HG02885 (cell line): ENCODE measurements at regions not wholly inside any gene's neighbourhood (a gene's known extent, or its start where the extent isn't known, plus 50 kb on each side); places are given as distances from the start of the nearest gene placed in this dataset.
"Not testable (repeated sequence)": the region's sequence is repeated elsewhere in the genome, so short reads cannot be mapped to it uniquely, and the experiment has no call there.

Experiments used
- ATAC-seq: cut with Tn5 transposase; IDR thresholded peaks from one replicate; pipeline ENCODE4 v1.9.1; 2021; ENCODE audit warnings: mild to moderate bottlenecking; ENCODE audit not compliant: unreplicated experiment, poor library complexity

DNA sequence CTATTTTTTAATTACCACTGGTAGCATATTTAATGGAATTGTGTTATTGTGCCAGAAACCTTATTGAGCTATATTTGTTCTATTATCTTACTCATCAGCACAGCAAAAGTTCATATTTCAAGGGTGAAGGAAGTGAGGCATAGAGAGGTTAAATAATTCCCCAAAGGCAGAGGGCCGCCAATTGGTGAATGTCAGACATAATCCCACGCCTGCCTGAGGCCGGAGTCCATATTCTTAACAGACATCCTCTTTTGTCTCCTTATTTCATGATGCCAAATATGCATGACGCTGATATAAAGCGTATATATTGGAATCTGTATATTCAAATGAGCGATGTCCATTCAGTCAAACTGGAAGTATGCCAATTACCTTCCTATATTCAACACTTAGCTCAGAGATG is 505.0 kb upstream of the SLC35B3 start:
- ATAC-seq: no peak

DNA sequence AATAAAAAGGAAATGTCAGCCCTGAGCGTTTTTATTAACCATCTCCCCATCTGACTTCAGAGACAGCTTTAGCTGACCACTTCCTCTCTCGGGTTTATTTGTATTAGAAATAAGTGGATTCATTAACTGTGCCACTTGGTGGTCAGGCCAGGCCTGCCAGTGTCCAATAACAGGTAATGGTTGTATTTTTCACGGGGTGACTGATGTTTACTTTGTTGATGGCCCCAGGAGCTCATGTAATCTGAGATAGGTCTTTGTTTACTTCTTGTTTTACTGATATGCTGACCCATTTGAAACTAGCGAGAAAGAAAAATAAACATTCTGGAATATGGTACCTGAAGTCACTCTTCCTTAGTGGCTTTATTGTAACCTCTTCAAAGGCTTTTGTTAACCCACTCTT is 504.3 kb upstream of the SLC35B3 start:
- ATAC-seq: no peak

DNA sequence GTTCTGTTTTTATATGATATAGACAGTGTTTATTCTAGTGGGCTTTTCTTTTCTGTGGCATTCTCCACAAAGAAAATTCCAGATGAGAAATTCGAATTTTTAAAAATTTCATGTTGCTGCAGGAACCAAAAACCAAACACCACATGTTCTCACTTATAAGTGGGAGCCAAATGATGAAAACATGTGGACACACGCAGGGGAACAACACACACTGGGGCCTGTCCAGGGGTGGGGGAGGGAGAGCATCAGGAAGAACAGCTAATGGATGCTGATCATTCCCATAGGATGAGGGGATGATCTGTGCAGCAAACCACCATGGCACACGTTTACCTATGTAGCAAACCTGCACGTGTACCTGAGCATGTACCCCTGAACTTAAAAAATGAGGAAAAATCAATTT is 499.0 kb upstream of the SLC35B3 start:
- no peak for ATAC-seq

DNA sequence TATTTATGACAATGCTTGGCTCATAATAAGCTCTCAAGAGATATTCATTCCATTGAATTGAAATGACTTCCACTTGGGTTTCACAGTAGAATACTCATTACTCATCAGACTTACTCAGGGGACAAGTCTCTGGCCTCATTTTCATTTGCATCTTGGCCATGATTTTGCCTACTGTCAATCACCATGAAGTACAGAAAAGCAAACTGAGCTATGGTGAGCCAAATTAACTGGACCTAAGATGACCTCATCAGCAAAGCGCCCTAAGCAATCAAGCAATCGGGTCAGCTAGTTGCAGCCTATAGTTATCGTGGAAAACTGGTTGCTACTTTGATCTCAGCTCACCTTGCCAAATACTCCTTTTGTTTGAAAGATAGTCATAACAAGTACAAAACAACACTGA is 494.7 kb upstream of the SLC35B3 start:
- no peak for ATAC-seq

DNA sequence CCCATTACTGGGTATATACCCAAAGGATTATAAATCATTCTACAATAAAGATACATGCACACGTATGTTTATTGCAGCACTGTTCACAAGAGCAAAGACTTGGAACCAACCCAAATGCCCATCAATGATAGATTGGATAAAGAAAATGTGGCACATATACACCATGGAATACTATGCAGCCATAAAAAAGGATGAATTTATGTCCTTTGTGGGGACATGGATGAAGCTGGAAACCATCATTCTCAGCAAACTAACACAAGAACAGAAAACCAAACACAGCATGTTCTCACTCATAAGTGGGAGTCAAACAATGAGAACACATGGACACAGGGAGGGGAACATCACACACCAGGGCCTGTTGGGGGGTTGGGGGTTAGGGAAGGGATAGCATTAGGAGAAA is 484.9 kb upstream of the SLC35B3 start:
- not testable (repeated sequence) for ATAC-seq

DNA sequence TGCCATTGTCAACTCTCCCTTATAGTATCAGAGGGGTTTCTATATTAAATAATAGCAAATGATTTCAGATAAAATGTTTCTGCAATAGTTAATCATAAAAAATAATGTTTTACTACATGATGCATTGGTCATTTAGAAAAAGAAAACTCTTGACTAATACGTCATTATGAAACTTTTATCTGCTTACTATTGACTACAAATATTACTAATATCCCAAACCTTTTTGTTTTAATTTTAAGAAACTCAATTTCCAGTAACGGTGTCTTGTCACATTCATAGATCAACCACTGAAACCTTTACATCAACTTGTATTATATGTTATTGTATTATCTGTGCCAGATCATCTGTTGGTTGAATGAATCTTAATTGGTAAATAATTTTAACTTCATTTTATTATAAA is 482.9 kb upstream of the SLC35B3 start:
- ATAC-seq: no peak

DNA sequence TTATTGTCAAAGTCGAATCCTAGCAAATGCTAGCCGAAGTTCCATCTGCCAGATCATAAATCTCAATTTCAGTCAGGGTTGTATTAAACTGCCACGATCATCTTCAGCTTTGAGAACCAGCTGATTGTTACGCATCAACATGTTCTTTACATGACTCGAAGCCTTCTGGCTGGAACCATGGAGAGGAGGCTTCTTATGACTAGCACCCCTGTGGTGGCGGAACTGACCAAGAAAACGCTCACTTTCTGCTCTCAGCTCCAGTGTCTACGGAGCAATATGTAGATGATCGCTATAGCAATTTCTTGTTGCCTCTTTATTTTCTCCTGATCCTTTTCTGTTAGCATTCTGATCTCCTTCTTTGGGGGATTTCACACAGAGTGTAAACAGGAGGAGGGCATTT is 479.4 kb upstream of the SLC35B3 start:
- no peak for ATAC-seq

DNA sequence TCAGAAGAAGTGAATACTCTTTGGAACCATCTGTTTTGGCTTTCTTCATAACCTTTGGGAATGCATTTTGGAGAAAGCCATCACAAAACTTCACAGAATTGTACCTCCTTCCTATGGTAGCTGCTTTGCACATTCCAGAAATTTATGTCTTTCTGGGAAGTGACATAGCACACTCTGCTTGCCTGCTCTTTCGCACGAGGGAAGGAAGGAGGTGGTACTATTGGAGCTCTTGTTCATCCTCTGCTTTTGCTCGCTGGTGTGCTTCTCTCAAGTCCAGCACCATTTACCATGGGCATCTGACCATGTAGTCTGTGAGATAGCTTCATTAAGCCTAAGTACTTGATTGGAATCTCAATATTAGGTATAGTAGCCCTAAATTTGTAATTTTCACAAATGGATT is 473.3 kb upstream of the SLC35B3 start:
- no peak for ATAC-seq

DNA sequence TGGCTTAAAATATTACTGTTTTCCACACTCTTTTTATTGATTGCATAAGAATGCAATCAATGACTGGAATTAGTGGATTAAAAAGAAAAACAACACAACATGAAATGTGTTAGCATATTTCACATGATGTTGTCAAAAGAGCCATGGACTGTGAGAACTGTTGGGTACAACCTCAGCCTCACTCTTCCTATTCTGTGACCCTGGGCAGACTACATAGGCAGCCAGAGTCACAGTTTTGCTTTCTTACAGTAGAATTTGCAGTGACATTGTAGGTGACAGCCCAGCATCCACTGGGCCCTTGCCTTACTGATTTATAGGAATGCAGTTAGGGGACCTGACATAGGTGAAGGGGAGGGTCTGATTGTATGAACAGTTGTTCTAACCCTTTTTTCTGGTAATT is 471.4 kb upstream of the SLC35B3 start:
- no peak for ATAC-seq

DNA sequence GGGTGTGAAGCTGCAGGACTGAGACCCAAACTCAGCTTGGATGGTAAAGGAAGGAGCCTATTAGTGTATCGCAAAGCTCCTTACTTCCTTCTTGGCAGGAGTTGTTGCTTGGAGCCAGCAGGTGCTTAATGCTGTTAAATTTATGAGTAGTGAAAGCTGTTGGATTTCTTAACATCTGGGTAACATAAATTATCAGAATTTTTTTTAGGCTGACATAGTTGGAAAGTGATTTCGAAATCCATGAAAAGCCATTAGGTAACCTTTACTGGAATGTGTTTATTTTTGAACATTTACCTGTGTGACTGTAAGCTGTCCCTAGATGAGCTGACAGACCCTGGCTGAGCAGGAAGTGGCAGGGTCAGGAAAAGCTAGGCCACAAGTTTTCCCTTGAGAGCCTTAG is 470.4 kb upstream of the SLC35B3 start:
- no peak for ATAC-seq

DNA sequence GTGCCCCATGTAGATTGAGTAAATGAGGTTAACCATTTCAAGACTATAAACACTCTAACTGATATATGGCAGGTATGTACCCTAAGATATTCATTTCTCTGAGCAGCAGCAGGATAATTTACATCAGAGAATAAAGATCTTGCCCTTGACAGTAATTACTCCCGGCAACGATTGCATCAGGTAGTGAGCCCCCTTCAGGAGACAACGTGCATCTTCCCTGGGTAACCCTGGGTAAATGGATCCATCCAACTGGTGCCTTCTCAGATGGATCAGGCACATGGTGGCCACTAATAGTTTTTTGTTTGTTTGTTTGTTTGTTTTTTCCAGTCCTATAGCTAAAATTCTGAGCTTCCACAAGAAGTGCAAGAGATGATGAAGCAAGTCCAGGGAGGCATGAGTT is 469.4 kb upstream of the SLC35B3 start:
- peak; percentile 72 for ATAC-seq

DNA sequence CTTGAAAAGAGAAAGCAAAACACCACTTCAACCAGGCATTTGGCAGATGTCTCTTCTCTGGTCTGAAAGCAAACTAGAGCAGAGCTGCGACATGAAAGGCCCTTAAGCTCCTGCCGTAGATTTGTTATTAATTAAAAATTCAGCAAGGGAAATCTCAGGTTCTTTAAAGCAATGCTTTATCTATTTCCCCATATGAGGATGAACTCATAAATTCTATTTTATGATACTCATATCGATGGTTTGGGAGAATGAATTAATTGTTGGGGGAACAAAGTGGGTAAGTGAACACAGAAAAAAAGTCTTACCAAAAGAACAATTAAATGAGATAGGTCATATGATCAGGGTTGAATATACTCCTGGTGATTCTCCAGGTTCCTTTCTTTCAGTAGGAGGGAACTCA is 464.7 kb upstream of the SLC35B3 start:
- ATAC-seq: no peak

DNA sequence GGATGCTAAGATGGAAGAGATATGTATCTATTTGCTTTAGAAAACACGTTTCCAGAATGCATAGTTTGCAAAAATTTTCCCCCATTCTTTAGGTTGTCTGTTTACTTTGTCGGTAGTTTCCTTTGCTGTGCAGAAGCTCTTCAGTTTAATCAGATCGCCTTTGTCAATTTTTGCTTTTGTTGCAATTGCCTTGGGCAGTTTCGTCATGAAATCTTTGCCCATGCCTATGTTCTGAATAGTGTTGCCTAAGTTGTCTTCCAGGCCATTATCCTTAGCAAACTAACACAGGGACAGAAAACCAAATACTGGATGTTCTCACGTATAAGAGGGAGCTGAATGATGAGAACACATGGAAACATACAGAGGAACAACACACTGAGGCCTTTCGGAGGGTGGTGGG is 454.2 kb upstream of the SLC35B3 start:
- ATAC-seq: no peak

DNA sequence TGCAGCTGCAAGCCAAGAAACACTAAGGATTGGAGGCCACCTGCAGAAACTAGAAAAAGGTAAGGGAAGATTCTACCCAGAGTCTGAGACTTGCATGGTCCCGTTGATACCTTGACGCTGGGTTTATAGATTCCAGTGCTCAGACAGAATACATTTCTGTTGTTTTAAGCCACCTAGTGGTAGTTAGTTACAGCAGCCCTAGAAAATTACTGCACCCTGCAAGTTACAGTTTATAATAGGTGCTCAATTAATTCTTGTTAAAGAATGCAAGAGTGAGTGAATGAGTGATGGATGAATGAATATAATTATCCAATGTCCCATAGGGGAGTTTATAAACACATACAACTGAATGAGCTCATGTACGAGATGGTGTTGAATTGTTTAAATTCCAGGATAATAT is 453.1 kb upstream of the SLC35B3 start:
- peak; percentile 59 for ATAC-seq

DNA sequence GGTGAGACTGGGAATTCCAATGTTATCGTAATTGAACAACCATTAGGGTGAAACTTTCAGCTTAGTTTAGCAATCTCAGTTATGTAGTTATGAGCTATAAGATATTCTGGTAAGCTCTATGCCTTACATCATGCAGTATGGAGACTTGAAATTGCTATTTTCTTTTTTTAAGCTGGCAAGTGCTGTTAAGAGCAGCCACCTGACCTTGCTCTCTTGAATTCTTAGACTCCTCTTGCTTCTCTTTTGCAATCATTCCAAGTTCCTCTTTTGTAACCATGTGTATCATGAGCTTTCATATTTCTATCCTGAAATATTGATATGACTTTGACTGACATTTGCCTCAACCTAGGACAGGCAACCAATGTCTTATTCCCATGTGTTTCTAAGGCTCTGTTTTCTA is 446.3 kb upstream of the SLC35B3 start:
- ATAC-seq: no peak

DNA sequence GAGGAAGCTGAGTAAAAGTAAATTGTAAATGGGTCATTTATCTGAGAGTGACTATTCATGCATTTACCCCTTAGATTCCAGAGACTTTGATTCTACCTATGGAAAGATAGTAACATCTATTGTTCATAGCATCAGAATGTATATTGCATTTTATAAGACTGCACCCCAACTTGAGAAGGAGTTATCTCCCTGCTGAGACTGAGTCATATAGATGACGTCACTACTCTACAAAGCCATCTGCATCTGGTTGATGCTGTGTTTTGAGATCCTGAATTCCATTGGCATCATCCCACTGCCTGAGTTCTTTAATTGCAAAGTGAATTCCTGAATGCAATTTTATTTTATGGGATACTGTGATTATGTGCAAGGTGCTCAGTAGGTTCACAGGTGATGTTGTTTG is 444.0 kb upstream of the SLC35B3 start:
- ATAC-seq: no peak

DNA sequence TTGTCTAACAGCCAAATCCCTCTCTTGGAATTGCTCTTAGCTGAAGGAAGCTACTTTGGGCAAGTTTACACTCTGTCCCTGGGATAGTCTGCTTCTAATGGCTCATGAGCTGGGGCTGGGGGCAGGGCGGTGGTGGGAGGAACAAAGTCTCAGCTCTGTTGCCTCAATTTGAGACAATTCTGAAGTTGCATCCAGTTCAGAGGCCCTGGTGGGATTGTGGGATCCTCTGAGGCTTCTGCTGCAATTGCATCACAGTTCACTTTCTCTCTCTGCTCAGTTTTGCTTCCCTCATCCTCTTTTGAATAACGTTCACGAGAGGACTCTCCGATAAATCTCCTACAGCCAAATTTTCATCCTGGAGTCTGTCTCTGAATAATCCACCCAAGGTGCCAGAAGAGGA is 440.6 kb upstream of the SLC35B3 start:
- ATAC-seq: no peak

DNA sequence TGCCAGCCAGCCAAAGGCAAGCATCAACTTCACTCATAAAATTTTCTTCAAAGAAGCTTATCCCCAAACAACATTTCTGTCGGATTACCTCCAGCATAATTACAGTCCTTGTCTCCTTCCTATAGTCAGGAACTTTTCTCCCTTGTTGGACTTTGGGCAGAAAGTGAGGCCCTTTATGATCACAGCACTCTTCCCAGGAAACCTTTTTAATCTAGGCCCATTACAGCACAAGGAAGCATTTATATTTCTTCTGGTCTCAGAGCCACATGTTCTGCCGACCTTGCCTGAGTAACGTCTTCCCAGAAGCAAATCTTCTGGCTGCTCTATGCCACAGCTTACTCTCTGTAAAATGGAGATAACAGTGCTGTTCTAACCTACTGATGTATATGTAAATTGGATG is 437.2 kb upstream of the SLC35B3 start:
- no peak for ATAC-seq

DNA sequence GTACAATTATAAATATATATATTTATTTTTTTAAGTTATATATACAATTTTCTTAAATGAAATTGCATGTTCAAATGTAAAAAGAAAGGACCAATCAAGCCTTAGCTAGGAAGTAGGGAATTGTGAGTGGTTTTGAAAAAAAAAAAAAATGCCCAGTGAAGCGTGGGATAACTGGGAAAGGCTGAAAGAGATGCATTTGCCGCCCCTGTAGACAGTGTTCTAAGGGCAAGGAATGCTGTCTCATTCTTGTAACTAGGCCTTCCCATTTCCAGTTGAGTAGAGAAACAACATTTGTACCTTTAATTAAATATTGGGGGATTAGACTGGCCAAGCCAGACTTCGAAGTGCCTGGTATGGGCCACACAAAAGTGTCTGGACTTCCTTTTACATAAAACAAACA is 430.1 kb upstream of the SLC35B3 start:
- ATAC-seq: no peak

DNA sequence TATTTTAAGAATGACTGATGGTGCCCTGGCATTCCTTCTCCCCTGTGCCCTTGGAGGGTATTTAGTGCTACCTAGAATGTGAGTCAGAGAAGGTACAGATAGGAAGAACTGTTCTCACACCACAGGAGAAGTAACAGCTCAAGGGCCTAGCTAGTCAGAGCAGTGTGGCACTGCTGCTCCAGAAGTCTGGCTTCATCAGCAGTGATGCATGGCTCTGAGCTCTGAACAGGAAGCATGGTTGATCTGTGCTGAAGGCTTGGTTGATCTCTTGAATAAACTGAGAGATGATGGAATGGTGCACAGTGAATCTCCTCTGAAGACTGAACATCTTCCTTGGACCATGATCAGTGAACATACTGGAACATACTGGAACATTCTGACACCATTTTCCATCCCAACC is 425.3 kb upstream of the SLC35B3 start:
- no peak for ATAC-seq

DNA sequence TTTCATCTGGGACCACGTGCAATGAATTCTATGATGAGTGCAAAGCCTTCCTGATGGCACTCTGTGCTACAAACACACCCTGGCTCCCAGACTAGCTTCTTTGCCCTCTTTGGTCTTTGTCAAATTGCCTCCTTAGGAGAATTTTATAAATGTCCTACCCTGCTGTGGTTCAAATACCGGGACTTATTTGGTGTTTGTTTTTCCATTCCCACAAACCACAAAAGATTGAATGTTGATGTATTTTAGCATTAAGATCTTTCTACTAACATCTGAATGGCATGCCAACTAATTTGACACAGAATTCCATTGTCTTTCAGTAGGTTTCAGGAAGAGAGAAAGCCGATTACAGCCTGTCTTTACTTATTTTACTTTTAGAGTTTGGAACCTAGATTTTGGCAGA is 424.2 kb upstream of the SLC35B3 start:
- ATAC-seq: no peak

DNA sequence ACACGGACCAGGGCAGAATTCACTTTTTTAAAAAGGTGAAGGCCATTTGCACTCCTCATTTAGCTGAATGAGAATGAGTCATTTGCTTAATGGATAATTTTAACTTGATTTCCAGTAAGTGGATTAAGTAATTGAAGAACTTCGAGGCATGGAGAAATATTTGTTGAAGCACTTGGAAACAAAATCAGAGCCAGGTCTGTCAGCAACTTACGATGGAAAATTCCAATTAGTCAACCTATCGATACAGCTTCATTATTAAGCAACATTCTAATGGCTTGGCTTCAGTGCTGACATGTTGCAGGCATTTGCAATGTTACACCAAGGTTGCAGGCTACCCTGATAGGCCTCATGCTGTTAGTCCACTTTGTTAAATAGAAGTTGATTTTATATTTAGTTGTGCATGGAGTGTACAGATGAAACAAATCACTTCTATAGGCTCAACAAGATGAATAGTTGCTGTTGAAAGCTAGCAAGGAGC is 423.5 kb upstream of the SLC35B3 start:
- no peak for ATAC-seq

DNA sequence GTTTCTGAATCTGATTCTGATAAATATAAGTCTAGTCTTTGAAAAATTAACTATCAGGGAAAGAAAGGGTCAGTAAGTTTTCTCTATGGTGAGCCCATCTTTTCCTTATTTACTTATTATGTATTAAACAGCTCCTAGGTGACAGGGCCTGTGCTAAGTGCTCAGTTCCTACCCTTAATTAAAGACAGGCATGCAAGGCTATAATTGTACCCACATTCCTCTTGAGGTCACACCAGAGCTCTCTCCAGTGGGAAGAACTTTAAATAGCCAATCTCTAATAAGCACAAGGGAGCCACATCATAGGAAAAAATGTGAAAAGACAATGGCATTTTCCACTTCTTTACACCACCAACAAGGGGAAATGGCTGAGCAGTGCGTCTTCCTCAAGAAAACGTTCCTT is 421.8 kb upstream of the SLC35B3 start:
- no peak for ATAC-seq
